Astrocyte of the spinal cord (primary cell): ENCODE measurements at regions not wholly inside any gene's neighbourhood (a gene's known extent, or its start where the extent isn't known, plus 50 kb on each side); places are given as distances from the start of the nearest gene placed in this dataset.

Experiments
- DNase-seq: peaks from one replicate; pipeline ENCODE4 v3.0.0; 2011; ENCODE audit warnings: low read depth, low spot score
- H3K4me3 ChIP-seq: 2 replicates; pipeline ENCODE4 v1.5.1; 2011; ENCODE audit warnings: low read depth, mild to moderate bottlenecking, low read length, moderate library complexity
- CTCF ChIP-seq: IDR thresholded peaks from 2 replicates; pipeline ENCODE4 v1.5.1; 2012; ENCODE audit warnings: low read depth, mild to moderate bottlenecking, low read length, inconsistent platforms
- in situ Hi-C: cut with HindIII; loops from 2 replicates; pipeline ENCODE4 v1.10.0; 2017; ENCODE audit warnings: low sequenced_read_pairs

- no peak for DNase-seq
- no peak overlapping the region for H3K4me3 ChIP-seq
- no peak for TF ChIP-seq CTCF
- in situ Hi-C loops, result no loop called here
Measured at GRCh38 chr9:88596376-88596775, 61.4 kb downstream of the NXNL2 start.

GRCh38 chr9:88604836-88605511 is 70.0 kb downstream of the NXNL2 start:
- in situ Hi-C loops, result no loop called here
- H3K4me3 ChIP-seq, result no peak overlapping the region
- TF ChIP-seq CTCF, result no peak
- no peak for DNase-seq

GRCh38 chr9:88605512-88606362 is 70.8 kb downstream of the NXNL2 start:
- in situ Hi-C loops, result no loop called here
- no peak for TF ChIP-seq CTCF
- H3K4me3 ChIP-seq, result no peak overlapping the region
- DNase-seq, result no peak

- no peak for DNase-seq
- H3K4me3 ChIP-seq, result no peak overlapping the region
- in situ Hi-C loops, result no loop called here
- TF ChIP-seq CTCF, result no peak
Measured at GRCh38 chr9:88614359-88614758, 79.4 kb downstream of the NXNL2 start.

GRCh38 chr9:88623698-88624097 is 88.7 kb downstream of the NXNL2 start:
- no peak overlapping the region for H3K4me3 ChIP-seq
- DNase-seq, result no peak
- in situ Hi-C loops, result no loop called here
- TF ChIP-seq CTCF, result no peak

- no peak for TF ChIP-seq CTCF
- in situ Hi-C loops, result no loop called here
- no peak for DNase-seq
- H3K4me3 ChIP-seq, result no peak overlapping the region
Measured at GRCh38 chr9:88628114-88628513, 93.1 kb downstream of the NXNL2 start.
